K562 (cell line): ENCODE measurements at regions not wholly inside any gene's neighbourhood (a gene's known extent, or its start where the extent isn't known, plus 50 kb on each side); places are given as distances from the start of the nearest gene placed in this dataset.
"Not testable (repeated sequence)": the region's sequence is repeated elsewhere in the genome, so short reads cannot be mapped to it uniquely, and the experiment has no call there.

Experiments
- ATAC-seq: fragments of 200-7000 bp; cut with Tn5 transposase; 3 replicates; pipeline ENCODE4 v1.9.1; 2020; ENCODE audit warnings: moderate library complexity
- BruUV-seq: library from RNA; stranded (reverse); fragments of 400-500 nt; replicated peaks from 2 replicates; lab custom pipeline; 2021; lab: Mats Ljungman, UMichigan
- CTCF ChIA-PET: fragments of 300-600 bp; formaldehyde crosslinking; extraction: SDS; loops from one replicate; lab custom pipeline; 2021; ENCODE audit warnings: low intra/inter-chr PET ratio; lab: Yijun Ruan, JAX
- POLR2A ChIA-PET: fragments of 300-600, 350-650 bp; sonication (Branson Sonifier 250); formaldehyde crosslinking; extraction: SDS; loops from one replicate; lab custom pipeline; 2021; ENCODE audit warnings: antibody characterized with exemption, inconsistent platforms; lab: Yijun Ruan, JAX
- DNase-seq, 4 experiments: peaks; one replicate each; pipeline versions ENCODE4 v3.0.0 to v3.0.0-alpha.2; 2011 to 2018; ENCODE audit warnings: low spot score in 3 of 4, mixed read lengths in 3 of 4; ENCODE audit errors: extremely low read depth in 1 of 4
- FAIRE-seq: peaks from 2 replicates; lab custom pipeline; 2011; peaks lifted over from hg19 to GRCh38; lab: Jason Lieb, UNC
- H2AFZ ChIP-seq: 2 replicates; pipeline ENCODE4 v1.6.0; 2011; ENCODE audit warnings: low read depth, low read length, control low read depth, inconsistent platforms
- H3K27ac ChIP-seq: fragments of 200-600 bp; 3 replicates; pipeline ENCODE4 v1.8.0; 2011; ENCODE audit warnings: low read depth, mild to moderate bottlenecking, control low read depth, inconsistent platforms, low read length, moderate library complexity, mixed read lengths; ENCODE audit errors: extremely low read depth
- H3K27me3 ChIP-seq, 2 experiments: fragments of 300-600 bp in 1 of 2; 2 replicates in 1 of 2; 3 replicates in 1 of 2; pipeline versions ENCODE4 v1.6.0 to v1.8.0; 2011; ENCODE audit warnings: inconsistent platforms in 2 of 2, low read length in 2 of 2, mild to moderate bottlenecking in 1 of 2, mixed read lengths in 1 of 2, moderate library complexity in 1 of 2; ENCODE audit not compliant: control insufficient read depth in 2 of 2, insufficient read depth in 2 of 2
- H3K36me3 ChIP-seq: fragments of 300-600 bp; 3 replicates; pipeline ENCODE4 v1.8.0; 2011; ENCODE audit warnings: mild to moderate bottlenecking, low read length, inconsistent platforms; ENCODE audit not compliant: control insufficient read depth, insufficient read depth
- H3K4me1 ChIP-seq, 2 experiments: fragments of 200-600 bp in 1 of 2; replicated peaks in 1 of 2; 2 replicates in 1 of 2; 3 replicates in 1 of 2; pipeline versions ENCODE4 v1.5.1 to v1.8.0; 2011; ENCODE audit warnings: inconsistent platforms in 2 of 2, low read length in 2 of 2, mild to moderate bottlenecking in 1 of 2, mixed read lengths in 1 of 2, moderate library complexity in 1 of 2; ENCODE audit not compliant: control insufficient read depth in 2 of 2, insufficient read depth in 2 of 2
- H3K4me2 ChIP-seq: 2 replicates; pipeline ENCODE4 v1.6.1; 2011; ENCODE audit warnings: low read length, control low read depth, inconsistent platforms, mixed read lengths; ENCODE audit not compliant: insufficient read depth
- H3K4me3 ChIP-seq: fragments of 200-600 bp; sonication (generic), shearing (Covaris generic); 2 replicates; pipeline ENCODE4 v1.5.1; 2016; ENCODE audit warnings: control low read depth, inconsistent platforms
- H3K79me2 ChIP-seq: fragments of 200-600 bp; 3 replicates; pipeline ENCODE4 v1.8.0; 2011; ENCODE audit warnings: low read length, inconsistent platforms; ENCODE audit not compliant: control insufficient read depth, insufficient read depth
- H3K9ac ChIP-seq, 2 experiments: 2 replicates each; pipeline versions ENCODE4 v1.6.0 to v1.6.1; 2011; ENCODE audit warnings: low read depth in 2 of 2, low read length in 2 of 2, control low read depth in 1 of 2, inconsistent platforms in 1 of 2, mild to moderate bottlenecking in 1 of 2, mixed read lengths in 1 of 2; ENCODE audit not compliant: insufficient read depth in 1 of 2
- H3K9me1 ChIP-seq: one replicate; pipeline ENCODE4 v1.6.0; 2011; ENCODE audit warnings: inconsistent platforms, mild to moderate bottlenecking, low read length, moderate library complexity; ENCODE audit not compliant: control insufficient read depth, insufficient read depth
- H3K9me3 ChIP-seq: replicated peaks from 2 replicates; pipeline ENCODE4 v1.5.1; 2011; ENCODE audit warnings: low read depth, low read length, inconsistent platforms; ENCODE audit not compliant: control insufficient read depth, insufficient read depth
- H4K20me1 ChIP-seq: replicated peaks from 2 replicates; pipeline ENCODE4 v1.6.1; 2011; ENCODE audit warnings: low read length, inconsistent platforms, mixed read lengths; ENCODE audit not compliant: control insufficient read depth, insufficient read depth
- EGR1 ChIP-seq: fragments of 450-650 bp; conservative IDR thresholded peaks from 2 replicates; pipeline ENCODE4 v1.6.1; 2017; ENCODE audit warnings: mild to moderate bottlenecking
- FOXA3 ChIP-seq, 2 experiments: fragments of 450-650 bp in 1 of 2; sonication (generic) in 1 of 2; formaldehyde crosslinking; IDR thresholded peaks in 1 of 2; conservative IDR thresholded peaks in 1 of 2; 2 replicates each; pipeline versions ENCODE4 v1.4.0 to v1.8.0; 2020 to 2022; ENCODE audit warnings: mild to moderate bottlenecking in 2 of 2, missing genetic modification reagents in 1 of 2
- FOXK2 ChIP-seq, 2 experiments: fragments of 450-650 bp; IDR thresholded peaks in 1 of 2; conservative IDR thresholded peaks in 1 of 2; 2 replicates each; pipeline ENCODE4 v1.6.1; 2016; ENCODE audit warnings: low read depth in 2 of 2, mild to moderate bottlenecking in 1 of 2
- TARDBP ChIP-seq: fragments of 450-650 bp; IDR thresholded peaks from 2 replicates; pipeline ENCODE4 v1.6.1; 2016
- YY1 ChIP-seq, 3 experiments: IDR thresholded peaks; 2 replicates each; pipeline ENCODE4 v1.6.1; 2011; ENCODE audit warnings: low read length in 2 of 3, mild to moderate bottlenecking in 2 of 3, moderate library complexity in 2 of 3, borderline replicate concordance in 1 of 3, control low read depth in 1 of 3, low read depth in 1 of 3; ENCODE audit not compliant: insufficient read depth in 3 of 3, insufficient replicate concordance in 2 of 3, control insufficient read depth in 1 of 3, insufficient read length in 1 of 3; ENCODE audit errors: extremely low read depth in 1 of 3
- ZC3H11A ChIP-seq: IDR thresholded peaks from 2 replicates; pipeline ENCODE4 v1.6.1; 2012; ENCODE audit warnings: low read depth, low read length, improper control_type of control experiment
- WGBS: fragments of 100-300 bp; shearing (Covaris generic); methylation state at CpG from one replicate; pipeline ENCODE4 v1.1.6; 2016; ENCODE audit warnings: low coverage, mixed read lengths; ENCODE audit not compliant: insufficient coverage; ENCODE audit errors: missing lambda C conversion rate; 5-methylcytosine and 5-hydroxymethylcytosine counted together
- in situ Hi-C: fragments of 300-500 bp; cut with MboI; formaldehyde crosslinking; loops from 4 replicates; pipeline ENCODE4 v1.15.0; 2018; ENCODE audit warnings: inconsistent platforms, mixed read lengths
- intact Hi-C: fragments of 100-400 bp; cut with micrococcal nuclease; formaldehyde crosslinking; loops from 2 replicates; pipeline ENCODE4 v1.14.2; 2022
- TF ChIP-seq, protein P1 (sequence below): sonication (generic); formaldehyde crosslinking; IDR thresholded peaks from 2 replicates; pipeline ENCODE4 v1.8.0; 2022; ENCODE audit warnings: missing genetic modification reagents, mild to moderate bottlenecking, moderate library complexity, borderline replicate concordance
- TF ChIP-seq, protein P2 (sequence below), 3 experiments: fragments of 200-800 bp in 1 of 3; sonication (Bioruptor generic) in 1 of 3; sonication (generic) in 1 of 3; formaldehyde crosslinking in 1 of 3; IDR thresholded peaks; 2 replicates each; pipeline versions ENCODE4 v1.6.1 to v1.8.0; 2016 to 2022; ENCODE audit warnings: mild to moderate bottlenecking in 2 of 3, missing compliant biosample characterization in 2 of 3, missing genetic modification characterization in 2 of 3, missing genetic modification reagents in 1 of 3

DNA sequence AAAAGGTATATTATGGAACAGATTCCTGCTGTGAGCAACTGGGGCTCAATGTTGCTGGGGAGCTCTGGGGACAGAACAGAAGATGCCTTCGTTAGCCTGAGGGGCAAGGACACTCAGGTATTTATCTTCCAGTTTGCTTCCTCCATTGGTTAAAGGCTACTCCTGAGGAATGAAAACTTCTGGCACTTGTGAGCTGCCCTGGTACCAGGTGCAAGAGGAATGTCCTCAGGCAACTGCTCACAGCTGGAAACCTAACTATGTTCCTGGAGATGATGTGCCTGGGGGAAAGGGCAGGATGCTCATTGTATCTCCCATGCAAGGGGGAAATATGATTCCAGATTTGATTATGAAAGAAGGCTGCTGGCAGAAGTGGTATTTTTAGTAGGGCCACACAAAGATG lies 54.0 kb upstream of the BBX start (continued):
- TF ChIP-seq, protein P1, sequence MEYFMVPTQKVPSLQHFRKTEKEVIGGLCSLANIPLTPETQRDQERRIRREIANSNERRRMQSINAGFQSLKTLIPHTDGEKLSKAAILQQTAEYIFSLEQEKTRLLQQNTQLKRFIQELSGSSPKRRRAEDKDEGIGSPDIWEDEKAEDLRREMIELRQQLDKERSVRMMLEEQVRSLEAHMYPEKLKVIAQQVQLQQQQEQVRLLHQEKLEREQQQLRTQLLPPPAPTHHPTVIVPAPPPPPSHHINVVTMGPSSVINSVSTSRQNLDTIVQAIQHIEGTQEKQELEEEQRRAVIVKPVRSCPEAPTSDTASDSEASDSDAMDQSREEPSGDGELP (CRISPR knock-in tag), result no peak
- TF ChIP-seq TARDBP, result no peak
- TF ChIP-seq ZC3H11A, result no peak

DNA sequence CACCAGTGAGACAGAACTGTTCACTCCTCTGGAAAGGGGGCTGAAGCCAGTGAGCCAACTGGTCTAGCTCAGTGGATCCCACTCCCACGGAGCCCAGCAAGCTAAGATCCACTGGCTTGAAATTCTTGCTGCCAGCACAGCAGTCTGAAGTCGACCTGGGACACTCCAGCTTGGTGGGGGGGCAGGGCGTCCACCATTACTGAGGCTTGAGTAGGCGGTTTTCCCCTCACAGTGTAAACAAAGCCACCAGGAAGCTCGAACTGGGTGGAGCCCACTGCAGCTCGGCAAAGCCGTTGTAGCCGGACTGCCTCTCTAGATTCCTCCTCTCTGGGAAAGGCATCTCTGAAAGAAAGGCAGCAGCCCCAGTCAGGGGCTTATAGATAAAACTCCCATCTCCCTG lies 52.3 kb upstream of the BBX start:
- peak; percentile 45 for TF ChIP-seq EGR1
- peak in 1 of 3 experiments; percentile 40 for TF ChIP-seq YY1 (IDR thresholded peaks at IDR 0.05; ENCODE audit: borderline replicate concordance in 1 of 3, control insufficient read depth in 1 of 3, extremely low read depth in 1 of 3, insufficient read depth in 3 of 3, insufficient read length in 1 of 3, insufficient replicate concordance in 2 of 3, low read depth in 1 of 3, low read length in 2 of 3)
- TF ChIP-seq FOXA3 (CRISPR knock-in tag; conservative IDR thresholded peaks at IDR 0.05 in 1 of 2, IDR thresholded peaks at IDR 0.05 in 1 of 2), result peak; percentile 80 to 90
- TF ChIP-seq, protein P2, sequence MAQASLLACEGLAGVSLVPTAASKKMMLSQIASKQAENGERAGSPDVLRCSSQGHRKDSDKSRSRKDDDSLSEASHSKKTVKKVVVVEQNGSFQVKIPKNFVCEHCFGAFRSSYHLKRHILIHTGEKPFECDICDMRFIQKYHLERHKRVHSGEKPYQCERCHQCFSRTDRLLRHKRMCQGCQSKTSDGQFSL (CRISPR knock-in tag; IDR thresholded peaks at IDR 0.05), result peak; percentile 91
- TF ChIP-seq, protein P2 (tag; IDR thresholded peaks at IDR 0.05), result not testable (repeated sequence)
- TF ChIP-seq FOXK2 (conservative IDR thresholded peaks at IDR 0.05 in 1 of 2, IDR thresholded peaks at IDR 0.05 in 1 of 2; ENCODE audit: low read depth in 2 of 2), result peak; percentile 74 to 76
- H3K9me3 ChIP-seq, intact Hi-C loops, POLR2A ChIA-PET, H3K4me1 ChIP-seq, H3K27me3 ChIP-seq, H3K27ac ChIP-seq, in situ Hi-C loops, H3K36me3 ChIP-seq, FAIRE-seq, BruUV-seq, H3K9me1 ChIP-seq, H3K79me2 ChIP-seq, ATAC-seq, H3K4me3 ChIP-seq, H4K20me1 ChIP-seq, H3K9ac ChIP-seq: not testable (repeated sequence)
- CTCF ChIA-PET, result interaction anchor here (0.7 kb wide), 1 partner anchor 176 kb away, joined by 3 read pairs; no protein-coding TSS in a partner anchor
- 2% methylated on average over 8 of the region's 8 CpGs for WGBS
- DNase-seq, result peak in 1 of 4 experiments; percentile 38
- H3K4me2 ChIP-seq, result peak overlapping the region; percentile 37
- peak overlapping the region; percentile 89 for H2AFZ ChIP-seq
